GM18499 (cell line): ENCODE measurements at regions not wholly inside any gene's neighbourhood (a gene's known extent, or its start where the extent isn't known, plus 50 kb on each side); places are given as distances from the start of the nearest gene placed in this dataset.

ENCODE experiments used
- ATAC-seq: cut with Tn5 transposase; IDR thresholded peaks from one replicate; pipeline ENCODE4 v1.9.1; 2021; ENCODE audit warnings: moderate number of reproducible peaks; ENCODE audit not compliant: insufficient read depth, unreplicated experiment

GRCh38 chr13:105107781-105108180, 1427.7 kb downstream of the EFNB2 start:
- ATAC-seq: no peak

GRCh38 chr13:105105471-105105870, 1430.0 kb downstream of the EFNB2 start:
- no peak for ATAC-seq

GRCh38 chr13:105097521-105097920, 1437.9 kb downstream of the EFNB2 start:
- no peak for ATAC-seq

GRCh38 chr13:105089858-105090643, 1445.4 kb downstream of the EFNB2 start:
- no peak for ATAC-seq

- ATAC-seq: no peak
Measured at GRCh38 chr13:105087945-105088344, 1447.5 kb downstream of the EFNB2 start.

GRCh38 chr13:105084931-105085330, 1450.5 kb downstream of the EFNB2 start:
- ATAC-seq: no peak

GRCh38 chr13:105083992-105084391, 1451.5 kb downstream of the EFNB2 start:
- ATAC-seq: no peak

GRCh38 chr13:105074755-105075154, 1460.7 kb downstream of the EFNB2 start:
- no peak for ATAC-seq

GRCh38 chr13:105073041-105073440, 1462.4 kb downstream of the EFNB2 start:
- ATAC-seq: no peak

GRCh38 chr13:105070452-105070851, 1465.0 kb downstream of the EFNB2 start:
- ATAC-seq: no peak

- ATAC-seq: no peak
Measured at GRCh38 chr13:105069106-105069505, 1466.4 kb downstream of the EFNB2 start.

GRCh38 chr13:105063676-105064075, 1471.8 kb downstream of the EFNB2 start:
- no peak for ATAC-seq

GRCh38 chr13:105059786-105060185, 1475.7 kb downstream of the EFNB2 start:
- no peak for ATAC-seq

- no peak for ATAC-seq
Measured at GRCh38 chr13:105058517-105058916, 1476.9 kb downstream of the EFNB2 start.

GRCh38 chr13:105052711-105053110, 1482.8 kb downstream of the EFNB2 start:
- no peak for ATAC-seq

GRCh38 chr13:105050686-105051085, 1484.8 kb downstream of the EFNB2 start:
- ATAC-seq: no peak

GRCh38 chr13:105048677-105049076, 1486.8 kb downstream of the EFNB2 start:
- peak; percentile 84 for ATAC-seq

- ATAC-seq: no peak
Measured at GRCh38 chr13:105047676-105048295, 1487.7 kb downstream of the EFNB2 start.

- no peak for ATAC-seq
Measured at GRCh38 chr13:105037110-105037509, 1498.4 kb downstream of the EFNB2 start.

- no peak for ATAC-seq
Measured at GRCh38 chr13:105035092-105035491, 1500.4 kb downstream of the EFNB2 start.

GRCh38 chr13:105033999-105034398, 1501.5 kb downstream of the EFNB2 start:
- ATAC-seq: no peak

- ATAC-seq: no peak
Measured at GRCh38 chr13:105031306-105031705, 1504.2 kb downstream of the EFNB2 start.
